ENCODE measurements at regions not wholly inside any gene's neighbourhood (a gene's known extent, or its start where the extent isn't known, plus 50 kb on each side); places are given as distances from the start of the nearest gene placed in this dataset.

GRCh38 chrX:36573720-36574119 is 434.4 kb upstream of the FAM47C start:
- no peak for TF ChIP-seq CTCF (IDR thresholded peaks at IDR 0.05; ENCODE audit: extremely low read depth, missing control alignments)
- DNase-seq (ENCODE audit: low spot score) = no peak

- no peak for TF ChIP-seq CTCF (IDR thresholded peaks at IDR 0.05; ENCODE audit: extremely low read depth, missing control alignments)
Observed at GRCh38 chrX:36575670-36576069, 432.5 kb upstream of the FAM47C start.

GRCh38 chrX:36577006-36577405 is 431.2 kb upstream of the FAM47C start:
- DNase-seq (ENCODE audit: low spot score) = no peak
- no peak for TF ChIP-seq CTCF (IDR thresholded peaks at IDR 0.05; ENCODE audit: extremely low read depth, missing control alignments)

More at GRCh38 chrX:36575670-36576069, 432.5 kb upstream of the FAM47C start:
- no peak for DNase-seq (ENCODE audit: low spot score)

- no peak for TF ChIP-seq CTCF (IDR thresholded peaks at IDR 0.05; ENCODE audit: extremely low read depth, missing control alignments)
- DNase-seq (ENCODE audit: low spot score) = no peak
Observed at GRCh38 chrX:36581030-36581429, 427.1 kb upstream of the FAM47C start.

- no peak for TF ChIP-seq CTCF (IDR thresholded peaks at IDR 0.05; ENCODE audit: extremely low read depth, missing control alignments)
- DNase-seq (ENCODE audit: low spot score) = no peak
Observed at GRCh38 chrX:36583674-36584073, 424.5 kb upstream of the FAM47C start.

- no peak for TF ChIP-seq CTCF (IDR thresholded peaks at IDR 0.05; ENCODE audit: extremely low read depth, missing control alignments)
- no peak for DNase-seq (ENCODE audit: low spot score)
Observed at GRCh38 chrX:36609616-36610585, 398.3 kb upstream of the FAM47C start.

- no peak for DNase-seq (ENCODE audit: low spot score)
- TF ChIP-seq CTCF (IDR thresholded peaks at IDR 0.05; ENCODE audit: extremely low read depth, missing control alignments) = no peak
Observed at GRCh38 chrX:36626898-36627297, 381.3 kb upstream of the FAM47C start.
